ENCODE measurements at regions not wholly inside any gene's neighbourhood (a gene's known extent, or its start where the extent isn't known, plus 50 kb on each side); places are given as distances from the start of the nearest gene placed in this dataset.

DNA sequence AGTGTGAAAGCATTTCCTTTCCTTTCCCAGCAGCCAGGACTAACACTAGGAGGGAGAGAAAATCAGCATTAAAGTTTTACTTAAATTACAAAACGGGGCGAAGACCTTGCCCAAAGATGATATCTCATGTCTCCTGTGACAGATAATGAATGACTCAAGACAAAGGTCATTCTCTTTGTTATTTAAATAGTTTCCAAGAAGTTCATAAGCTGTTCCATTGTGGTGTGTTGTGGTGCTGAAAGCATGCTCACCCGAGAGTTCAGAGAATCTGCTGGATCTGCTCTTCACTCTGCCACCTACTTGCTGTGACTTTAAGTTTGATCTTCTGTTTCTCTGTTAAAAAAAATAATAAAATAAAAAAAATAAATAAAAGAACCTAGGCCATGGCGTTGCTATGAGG lies 265.9 kb upstream of the NR4A3 start:
- Histone ChIP-seq H3K36me3 (ENCODE audit: control insufficient read depth, insufficient read depth, low read length) (no peaks in the 10 kb centered on the region), H3K9ac (ENCODE audit: low read length) (no peak overlapping the region)

DNA sequence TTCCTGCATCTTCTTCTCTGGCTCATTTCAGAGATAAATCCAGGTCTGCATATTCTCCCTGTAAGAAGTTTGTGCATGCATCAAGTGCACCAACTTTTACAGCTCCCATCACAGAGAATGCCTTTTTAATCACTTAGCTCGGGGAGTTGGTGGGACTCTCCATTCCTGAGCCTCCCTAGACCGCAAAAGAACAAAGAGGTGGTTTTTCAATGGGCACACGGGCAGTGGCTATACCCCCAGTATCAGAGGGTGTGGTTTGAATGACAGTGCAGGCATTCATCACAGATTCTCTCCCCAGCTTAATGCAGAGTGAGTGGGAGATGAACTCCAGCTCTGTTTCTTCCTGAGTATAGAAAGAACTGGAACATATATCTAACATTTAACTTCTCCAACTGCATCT lies 264.7 kb upstream of the NR4A3 start:
- no peak overlapping the region for H3K9ac ChIP-seq (ENCODE audit: low read length)
- no peaks in the 10 kb centered on the region for H3K36me3 ChIP-seq (ENCODE audit: control insufficient read depth, insufficient read depth, low read length)
- H3K4me3 ChIP-seq (ENCODE audit: low read length), result no peak overlapping the region
- H3K9me3 ChIP-seq (ENCODE audit: control insufficient read depth, low read length), result no peaks in the 10 kb centered on the region
- no peaks in the 10 kb centered on the region for H3K4me1 ChIP-seq (ENCODE audit: control insufficient read depth, insufficient read depth, low read length)
- no peaks in the 10 kb centered on the region for H3K27me3 ChIP-seq (ENCODE audit: control insufficient read depth, insufficient read depth, low read length)

More for the DNA sequence above, 265.9 kb upstream of the NR4A3 start:
- H3K4me3 ChIP-seq (ENCODE audit: low read length), result no peak overlapping the region
- H3K9me3 ChIP-seq (ENCODE audit: control insufficient read depth, low read length), result no peaks in the 10 kb centered on the region
- no peaks in the 10 kb centered on the region for H3K4me1 ChIP-seq (ENCODE audit: control insufficient read depth, insufficient read depth, low read length)
- H3K27me3 ChIP-seq (ENCODE audit: control insufficient read depth, insufficient read depth, low read length), result no peaks in the 10 kb centered on the region

DNA sequence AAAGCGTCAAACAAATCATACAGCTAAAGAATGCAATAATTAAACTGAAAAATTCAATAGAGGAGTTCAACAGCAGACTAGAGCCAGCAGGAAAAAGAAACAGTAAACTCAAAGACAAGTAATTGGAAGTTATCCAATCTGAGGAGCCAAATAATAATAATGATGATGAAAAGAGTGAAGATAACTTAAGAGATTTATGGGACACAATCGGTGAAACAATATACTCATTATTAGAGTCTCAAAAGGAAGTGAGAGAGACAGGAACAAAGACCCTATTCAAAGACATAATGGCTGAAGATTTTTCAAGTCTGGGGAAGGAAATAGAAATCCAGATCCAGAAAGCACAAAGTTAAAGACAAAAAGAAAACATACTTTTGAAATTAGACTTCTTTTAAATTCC lies 263.9 kb upstream of the NR4A3 start:
- no peaks in the 10 kb centered on the region for H3K27me3 ChIP-seq (ENCODE audit: control insufficient read depth, insufficient read depth, low read length)
- H3K36me3 ChIP-seq (ENCODE audit: control insufficient read depth, insufficient read depth, low read length), result no peaks in the 10 kb centered on the region
- no peaks in the 10 kb centered on the region for H3K4me1 ChIP-seq (ENCODE audit: control insufficient read depth, insufficient read depth, low read length)
- no peaks in the 10 kb centered on the region for H3K9me3 ChIP-seq (ENCODE audit: control insufficient read depth, low read length)
- H3K9ac ChIP-seq (ENCODE audit: low read length), result no peak overlapping the region
- no peak overlapping the region for H3K4me3 ChIP-seq (ENCODE audit: low read length)

DNA sequence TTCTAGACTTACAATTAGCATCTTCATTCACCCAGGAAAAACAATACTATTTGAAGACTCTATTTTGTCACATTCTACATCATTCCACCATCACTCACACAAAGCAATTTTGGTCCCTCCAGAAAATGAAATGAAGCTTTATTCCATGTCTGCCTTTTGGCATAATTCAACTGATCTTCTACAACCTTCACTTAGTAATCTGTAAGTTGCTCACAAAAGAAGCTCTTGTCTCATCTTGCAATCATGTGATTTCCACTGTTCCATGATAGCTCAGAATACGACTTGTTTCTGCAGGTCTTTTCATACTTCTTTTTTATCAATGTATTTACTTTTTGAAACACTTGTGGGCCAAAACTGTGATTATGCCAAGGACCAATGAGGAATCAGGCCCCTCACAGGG lies 261.9 kb upstream of the NR4A3 start:
- Histone ChIP-seq H3K4me3 (ENCODE audit: low read length) (no peak overlapping the region), H3K4me1 (ENCODE audit: control insufficient read depth, insufficient read depth, low read length) (no peaks in the 10 kb centered on the region), H3K9me3 (ENCODE audit: control insufficient read depth, low read length) (no peaks in the 10 kb centered on the region), H3K27me3 (ENCODE audit: control insufficient read depth, insufficient read depth, low read length) (no peaks in the 10 kb centered on the region), H3K36me3 (ENCODE audit: control insufficient read depth, insufficient read depth, low read length) (no peaks in the 10 kb centered on the region), H3K9ac (ENCODE audit: low read length) (no peak overlapping the region)

DNA sequence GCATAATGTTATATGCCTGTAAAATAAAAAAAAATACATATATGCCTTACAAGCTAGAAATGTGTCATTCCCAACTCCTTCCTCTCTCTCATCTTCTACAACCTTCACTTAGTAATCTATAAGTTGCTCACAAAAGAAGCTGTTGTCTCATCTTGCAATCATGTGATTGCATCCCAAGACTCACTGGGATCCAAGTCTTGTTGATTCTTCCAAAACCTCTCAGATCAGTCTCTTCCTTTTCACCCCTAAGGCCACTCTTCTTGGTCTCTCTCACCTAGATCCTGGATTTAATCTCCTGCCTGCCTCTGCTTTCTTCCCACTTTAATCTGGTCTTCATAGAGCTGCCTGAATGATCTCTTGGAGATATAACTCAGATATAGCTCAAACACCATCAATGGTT lies 261.1 kb upstream of the NR4A3 start:
- Histone ChIP-seq H3K9me3 (ENCODE audit: control insufficient read depth, low read length) (no peaks in the 10 kb centered on the region), H3K36me3 (ENCODE audit: control insufficient read depth, insufficient read depth, low read length) (no peaks in the 10 kb centered on the region), H3K4me3 (ENCODE audit: low read length) (no peak overlapping the region), H3K27me3 (ENCODE audit: control insufficient read depth, insufficient read depth, low read length) (no peaks in the 10 kb centered on the region), H3K4me1 (ENCODE audit: control insufficient read depth, insufficient read depth, low read length) (no peaks in the 10 kb centered on the region), H3K9ac (ENCODE audit: low read length) (no peak overlapping the region)

DNA sequence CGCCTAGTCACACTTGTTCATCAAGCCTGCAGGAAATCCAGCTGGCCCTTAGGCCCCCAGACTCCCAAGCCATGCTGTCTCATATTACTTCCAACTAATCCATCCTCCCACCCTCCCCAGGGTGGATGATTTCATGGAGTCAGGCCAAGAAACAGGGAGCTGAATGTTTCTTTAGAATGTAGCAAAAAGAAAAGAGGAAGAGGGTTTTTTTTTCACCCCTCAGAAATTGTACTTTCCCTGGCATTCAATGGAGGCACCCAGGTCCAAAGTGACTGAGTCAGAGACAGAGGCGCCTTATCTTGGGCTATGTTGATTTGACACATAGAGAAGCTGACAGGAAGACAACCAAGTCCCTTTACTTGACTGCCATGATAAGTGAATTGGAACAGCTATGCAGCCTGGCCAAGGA lies 260.2 kb upstream of the NR4A3 start:
- H3K9me3 ChIP-seq (ENCODE audit: control insufficient read depth, low read length), result no peaks in the 10 kb centered on the region
- H3K4me3 ChIP-seq (ENCODE audit: low read length), result no peak overlapping the region
- H3K27me3 ChIP-seq (ENCODE audit: control insufficient read depth, insufficient read depth, low read length), result no peaks in the 10 kb centered on the region
- no peaks in the 10 kb centered on the region for H3K4me1 ChIP-seq (ENCODE audit: control insufficient read depth, insufficient read depth, low read length)
- no peaks in the 10 kb centered on the region for H3K36me3 ChIP-seq (ENCODE audit: control insufficient read depth, insufficient read depth, low read length)
- no peak overlapping the region for H3K9ac ChIP-seq (ENCODE audit: low read length)

DNA sequence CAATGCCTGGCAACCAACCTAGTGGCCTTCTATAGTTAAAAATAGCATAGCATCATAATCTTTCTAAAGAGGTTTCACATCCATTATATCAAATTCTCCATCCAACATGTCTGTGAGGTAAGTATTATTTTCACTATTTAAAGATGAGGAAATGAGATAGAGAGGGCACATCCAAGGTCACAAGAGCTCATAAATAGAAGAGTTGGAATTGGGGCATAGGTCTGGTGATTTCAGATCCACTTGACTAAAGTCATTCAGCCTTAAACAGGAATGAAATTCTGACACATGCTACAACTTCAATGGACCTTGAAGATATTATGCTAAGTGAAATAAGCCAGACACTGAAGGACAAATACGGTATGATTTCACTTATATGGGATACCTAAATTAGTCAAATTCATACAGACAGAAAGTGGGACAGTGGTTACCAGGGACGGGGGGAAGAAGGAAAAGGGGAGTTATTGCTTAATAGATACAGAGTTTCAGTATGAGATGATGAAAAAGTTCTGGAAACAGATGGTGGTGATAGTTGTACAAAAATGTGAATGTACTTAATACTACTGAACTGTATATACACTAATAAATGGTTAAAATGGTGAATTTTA lies 259.6 kb upstream of the NR4A3 start:
- no peaks in the 10 kb centered on the region for H3K36me3 ChIP-seq (ENCODE audit: control insufficient read depth, insufficient read depth, low read length)
- H3K9ac ChIP-seq (ENCODE audit: low read length), result no peak overlapping the region
- no peaks in the 10 kb centered on the region for H3K4me1 ChIP-seq (ENCODE audit: control insufficient read depth, insufficient read depth, low read length)
- no peak overlapping the region for H3K4me3 ChIP-seq (ENCODE audit: low read length)
- H3K27me3 ChIP-seq (ENCODE audit: control insufficient read depth, insufficient read depth, low read length), result no peaks in the 10 kb centered on the region
- H3K9me3 ChIP-seq (ENCODE audit: control insufficient read depth, low read length), result no peaks in the 10 kb centered on the region

DNA sequence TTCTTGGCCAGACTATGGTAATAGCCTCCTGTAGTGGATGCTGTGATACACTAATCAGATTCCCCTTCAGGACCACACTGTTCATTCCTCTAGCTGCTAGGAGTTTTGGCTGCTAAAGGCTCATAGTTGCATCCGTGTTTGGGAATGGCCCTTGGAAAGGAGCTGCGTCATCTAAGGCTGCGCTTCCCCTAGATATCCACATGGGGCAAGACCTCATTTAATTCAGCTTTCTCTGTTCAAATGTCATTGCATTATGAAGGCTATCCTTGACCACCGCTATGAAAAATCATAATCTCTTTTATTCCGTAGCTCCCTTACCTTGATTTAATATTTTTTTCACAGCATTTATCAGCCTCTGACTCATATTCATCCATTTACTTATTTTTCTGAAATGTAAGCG lies 258.3 kb upstream of the NR4A3 start:
- no peaks in the 10 kb centered on the region for H3K36me3 ChIP-seq (ENCODE audit: control insufficient read depth, insufficient read depth, low read length)
- H3K27me3 ChIP-seq (ENCODE audit: control insufficient read depth, insufficient read depth, low read length), result no peaks in the 10 kb centered on the region
- no peak overlapping the region for H3K4me3 ChIP-seq (ENCODE audit: low read length)
- no peaks in the 10 kb centered on the region for H3K9me3 ChIP-seq (ENCODE audit: control insufficient read depth, low read length)
- H3K9ac ChIP-seq (ENCODE audit: low read length), result no peak overlapping the region
- no peaks in the 10 kb centered on the region for H3K4me1 ChIP-seq (ENCODE audit: control insufficient read depth, insufficient read depth, low read length)

DNA sequence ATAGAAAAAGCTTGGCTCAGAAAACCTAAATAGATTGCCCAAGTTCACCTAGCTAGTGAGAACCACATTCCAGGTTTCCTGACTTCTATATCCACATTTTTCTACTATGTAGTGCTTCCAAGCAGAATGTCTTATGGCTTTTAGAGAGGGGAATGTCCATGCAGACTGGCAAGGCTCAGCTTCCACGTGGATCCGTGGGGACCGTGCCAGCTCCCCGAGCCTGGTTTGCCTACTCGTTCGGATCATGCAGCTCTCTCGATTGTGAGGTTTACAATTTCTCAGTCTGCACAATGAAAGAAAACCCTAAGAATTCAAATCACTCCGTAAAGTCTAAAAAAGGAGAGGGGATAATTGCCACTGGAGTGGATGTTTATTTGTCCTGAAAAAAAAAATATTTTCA lies 256.5 kb upstream of the NR4A3 start:
- H3K27me3 ChIP-seq (ENCODE audit: control insufficient read depth, insufficient read depth, low read length), result no peaks in the 10 kb centered on the region
- no peaks in the 10 kb centered on the region for H3K4me1 ChIP-seq (ENCODE audit: control insufficient read depth, insufficient read depth, low read length)
- no peak overlapping the region for H3K9ac ChIP-seq (ENCODE audit: low read length)
- H3K4me3 ChIP-seq (ENCODE audit: low read length), result no peak overlapping the region
- no peaks in the 10 kb centered on the region for H3K36me3 ChIP-seq (ENCODE audit: control insufficient read depth, insufficient read depth, low read length)
- H3K9me3 ChIP-seq (ENCODE audit: control insufficient read depth, low read length), result no peaks in the 10 kb centered on the region

DNA sequence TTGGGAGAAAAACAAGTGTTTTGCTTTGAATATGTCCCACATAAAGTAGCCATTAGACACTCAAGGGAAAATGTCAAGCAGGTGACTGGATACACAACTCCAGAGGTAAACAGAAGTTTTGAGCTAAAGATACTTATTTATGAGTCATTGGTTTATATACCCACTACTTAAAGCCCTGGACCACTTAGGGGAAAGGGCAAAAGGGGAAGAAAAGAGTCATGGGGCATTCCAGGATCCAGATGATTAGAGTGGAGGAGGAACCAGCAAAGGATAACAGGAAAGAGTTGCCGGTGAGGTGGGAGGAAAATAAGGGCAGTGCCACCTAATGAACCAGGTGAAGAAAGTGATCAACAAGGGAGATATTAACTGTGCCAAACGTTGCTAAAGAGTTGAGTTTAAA lies 254.2 kb upstream of the NR4A3 start:
- no peaks in the 10 kb centered on the region for H3K9me3 ChIP-seq (ENCODE audit: control insufficient read depth, low read length)
- no peaks in the 10 kb centered on the region for H3K36me3 ChIP-seq (ENCODE audit: control insufficient read depth, insufficient read depth, low read length)
- no peaks in the 10 kb centered on the region for H3K27me3 ChIP-seq (ENCODE audit: control insufficient read depth, insufficient read depth, low read length)
- no peaks in the 10 kb centered on the region for H3K4me1 ChIP-seq (ENCODE audit: control insufficient read depth, insufficient read depth, low read length)
- no peak overlapping the region for H3K9ac ChIP-seq (ENCODE audit: low read length)
- H3K4me3 ChIP-seq (ENCODE audit: low read length), result no peak overlapping the region

DNA sequence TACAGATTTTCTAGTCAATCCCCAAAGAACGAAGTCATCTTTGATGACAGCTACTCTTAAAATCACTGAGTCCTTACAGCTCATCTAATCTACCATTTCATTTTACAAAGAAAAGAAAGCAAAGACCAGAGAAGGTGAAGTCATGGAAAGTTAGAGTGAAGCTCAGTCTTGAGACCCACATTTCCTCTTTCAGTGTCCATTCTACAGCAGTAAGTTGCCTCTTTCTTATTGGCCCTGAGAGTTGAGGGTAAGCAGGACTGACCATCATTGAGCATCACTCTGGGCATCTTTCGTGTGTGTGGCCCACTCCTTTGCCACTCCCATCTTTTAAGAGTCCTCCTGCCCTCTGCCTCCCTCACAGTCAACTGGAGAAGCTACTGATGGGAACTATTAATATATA lies 251.8 kb upstream of the NR4A3 start:
- Histone ChIP-seq H3K9me3 (ENCODE audit: control insufficient read depth, low read length) (no peaks in the 10 kb centered on the region), H3K4me1 (ENCODE audit: control insufficient read depth, insufficient read depth, low read length) (no peaks in the 10 kb centered on the region), H3K36me3 (ENCODE audit: control insufficient read depth, insufficient read depth, low read length) (no peaks in the 10 kb centered on the region), H3K4me3 (ENCODE audit: low read length) (no peak overlapping the region), H3K27me3 (ENCODE audit: control insufficient read depth, insufficient read depth, low read length) (no peaks in the 10 kb centered on the region), H3K9ac (ENCODE audit: low read length) (no peak overlapping the region)

DNA sequence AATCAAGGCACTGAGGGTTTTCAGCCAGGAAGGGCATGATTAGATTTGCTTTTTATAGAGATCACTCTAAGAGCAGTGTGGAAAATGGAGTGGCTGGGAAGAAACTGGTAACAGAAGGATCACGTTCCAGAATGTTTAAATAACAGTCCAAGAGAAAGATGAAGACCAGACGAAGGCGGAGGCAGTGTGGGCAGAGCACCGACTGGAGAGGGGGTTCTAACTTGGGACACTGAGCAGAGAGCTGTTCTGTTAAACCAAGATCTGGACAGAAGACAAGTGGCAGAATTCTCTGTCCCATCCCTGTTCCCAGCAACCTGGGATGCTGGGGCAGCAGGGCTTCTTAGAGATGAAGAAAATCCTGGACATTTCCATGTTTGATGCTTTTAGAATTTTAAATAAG lies 249.1 kb upstream of the NR4A3 start:
- H3K4me1 ChIP-seq (ENCODE audit: control insufficient read depth, insufficient read depth, low read length), result no peaks in the 10 kb centered on the region
- H3K27me3 ChIP-seq (ENCODE audit: control insufficient read depth, insufficient read depth, low read length), result no peaks in the 10 kb centered on the region
- H3K4me3 ChIP-seq (ENCODE audit: low read length), result no peak overlapping the region
- no peaks in the 10 kb centered on the region for H3K36me3 ChIP-seq (ENCODE audit: control insufficient read depth, insufficient read depth, low read length)
- no peaks in the 10 kb centered on the region for H3K9me3 ChIP-seq (ENCODE audit: control insufficient read depth, low read length)
- no peak overlapping the region for H3K9ac ChIP-seq (ENCODE audit: low read length)

DNA sequence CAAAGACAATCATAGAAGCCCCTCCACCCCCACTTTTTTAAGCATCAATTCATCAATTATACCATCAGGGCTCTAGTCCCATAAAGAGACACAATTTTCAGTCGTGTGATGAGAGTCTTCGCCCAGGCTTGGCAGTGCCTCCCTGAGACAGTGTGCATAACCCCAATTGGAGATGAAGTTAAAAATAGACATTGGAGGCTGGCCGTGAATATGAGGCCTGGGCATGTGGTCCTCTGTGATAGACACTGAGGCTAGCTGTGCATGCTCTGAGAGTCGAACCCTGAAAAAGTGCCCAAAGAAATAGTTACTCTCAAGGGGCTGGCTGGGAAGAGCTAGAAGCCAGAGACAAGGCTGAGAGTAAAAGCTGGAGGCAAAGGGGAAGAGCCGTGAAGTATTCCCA lies 248.6 kb upstream of the NR4A3 start:
- Histone ChIP-seq H3K9me3 (ENCODE audit: control insufficient read depth, low read length) (no peaks in the 10 kb centered on the region), H3K4me3 (ENCODE audit: low read length) (no peak overlapping the region), H3K27me3 (ENCODE audit: control insufficient read depth, insufficient read depth, low read length) (no peaks in the 10 kb centered on the region), H3K9ac (ENCODE audit: low read length) (no peak overlapping the region), H3K36me3 (ENCODE audit: control insufficient read depth, insufficient read depth, low read length) (no peaks in the 10 kb centered on the region), H3K4me1 (ENCODE audit: control insufficient read depth, insufficient read depth, low read length) (no peaks in the 10 kb centered on the region)

Data from mucosa of stomach (tissue), 1 donor.